Erythroblast (primary cell): ENCODE measurements at regions not wholly inside any gene's neighbourhood (a gene's known extent, or its start where the extent isn't known, plus 50 kb on each side); places are given as distances from the start of the nearest gene placed in this dataset.

Experiments used
- GATA1 ChIP-seq: IDR thresholded peaks from 2 replicates; pipeline ENCODE4 v1.6.1; 2011; ENCODE audit warnings: low read depth, mild to moderate bottlenecking, control low read depth, low read length, moderate library complexity
- POLR2A ChIP-seq: IDR thresholded peaks from 2 replicates; pipeline ENCODE4 v1.6.1; 2011; ENCODE audit warnings: mild to moderate bottlenecking, low read length

DNA sequence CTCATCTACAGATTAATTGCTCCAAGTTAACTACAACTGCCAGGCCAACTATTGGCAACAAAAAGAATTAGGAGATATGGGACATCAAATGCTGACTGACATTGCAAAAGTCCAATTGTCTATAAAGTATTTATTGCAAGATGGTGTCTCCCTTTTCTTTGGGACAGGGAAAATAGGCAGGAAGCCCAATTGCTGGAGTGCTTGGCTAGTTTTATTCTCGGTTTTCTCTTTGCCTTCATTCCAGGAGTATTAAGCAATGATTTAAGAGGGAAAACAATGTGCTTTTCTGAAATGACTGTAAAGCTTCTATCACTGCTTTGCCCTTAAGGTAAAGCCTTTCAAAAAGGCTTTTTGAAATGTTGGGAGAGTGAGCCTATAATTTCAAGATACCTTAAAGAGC is 62.8 kb upstream of the DIAPH2 start:
- TF ChIP-seq POLR2A (no peak), GATA1 (no peak)
